GM18505 (cell line): ENCODE measurements at regions not wholly inside any gene's neighbourhood (a gene's known extent, or its start where the extent isn't known, plus 50 kb on each side); places are given as distances from the start of the nearest gene placed in this dataset.
A peak's percentile ranks its signal among the peaks of the same experiment; 100 is the strongest.

ENCODE experiments used
- ATAC-seq: cut with Tn5 transposase; IDR thresholded peaks from one replicate; pipeline ENCODE4 v1.9.1; 2021; ENCODE audit not compliant: unreplicated experiment
- POLR2A ChIP-seq: IDR thresholded peaks from 4 replicates; pipeline ENCODE4 v1.6.1; 2011; ENCODE audit warnings: borderline replicate concordance; ENCODE audit not compliant: insufficient read depth, insufficient read length; ENCODE audit errors: extremely low read depth

GRCh38 chrX:39551762-39552161 is 546.0 kb downstream of the BCOR start:
- TF ChIP-seq POLR2A: no peak
- ATAC-seq: no peak

DNA sequence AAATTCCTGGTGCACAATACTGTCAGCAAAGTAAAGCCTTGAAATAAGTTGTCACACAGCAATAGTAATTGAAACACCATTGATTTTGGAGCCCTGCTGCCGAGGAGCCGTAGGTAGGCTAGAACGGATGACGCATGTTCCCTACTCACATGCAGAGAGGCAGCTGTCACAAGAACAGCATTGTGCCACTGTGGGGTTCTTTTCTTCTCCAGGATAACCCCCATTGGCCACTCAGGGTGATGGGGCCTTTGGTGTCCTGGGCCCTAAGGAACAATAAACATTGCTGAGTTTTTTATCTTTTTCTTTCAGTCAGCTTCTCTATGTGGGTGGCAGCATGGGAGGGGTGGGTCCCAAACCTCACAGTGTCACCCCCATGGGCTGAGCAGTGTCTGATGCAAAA is 542.3 kb downstream of the BCOR start:
- no peak for ATAC-seq
- no peak for TF ChIP-seq POLR2A

DNA sequence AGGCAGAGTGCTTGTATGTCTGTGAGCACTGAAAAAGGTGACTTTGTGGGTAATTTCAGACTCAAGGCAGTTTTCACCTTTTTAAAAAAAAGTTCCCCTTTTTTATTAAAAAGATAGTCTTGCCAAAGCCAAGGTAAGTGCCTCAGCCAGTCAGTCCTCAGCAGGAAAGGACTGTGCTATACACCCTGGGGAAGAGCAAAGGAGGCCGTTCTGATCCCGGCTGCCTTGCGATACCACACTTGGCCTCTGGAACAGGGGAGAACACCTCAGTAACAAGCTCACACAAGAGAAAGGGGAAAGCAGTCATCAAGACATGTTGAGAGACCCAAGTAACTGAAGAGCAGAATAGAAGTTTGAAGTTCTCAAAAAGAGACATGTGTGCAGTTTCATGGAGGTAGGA is 541.7 kb downstream of the BCOR start:
- ATAC-seq: no peak
- TF ChIP-seq POLR2A: no peak

DNA sequence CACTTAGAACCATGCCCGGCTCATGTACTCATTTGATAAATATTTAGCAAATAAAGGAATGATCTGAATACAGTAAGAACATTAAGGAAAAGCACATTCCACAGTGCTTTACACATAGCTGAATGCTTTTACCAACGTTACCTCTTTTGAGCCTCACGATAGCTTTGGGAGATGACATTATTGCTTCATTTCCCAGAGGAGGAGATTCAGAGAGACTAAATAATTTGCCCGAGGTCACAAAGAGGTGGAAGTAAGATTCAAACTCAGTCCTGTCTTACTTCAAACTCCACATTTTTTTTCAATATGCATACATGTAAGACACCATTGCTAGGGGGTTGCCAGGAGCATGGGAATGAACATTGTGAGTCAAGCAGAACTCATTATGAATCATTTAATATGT is 538.5 kb downstream of the BCOR start:
- ATAC-seq: no peak
- no peak for TF ChIP-seq POLR2A

DNA sequence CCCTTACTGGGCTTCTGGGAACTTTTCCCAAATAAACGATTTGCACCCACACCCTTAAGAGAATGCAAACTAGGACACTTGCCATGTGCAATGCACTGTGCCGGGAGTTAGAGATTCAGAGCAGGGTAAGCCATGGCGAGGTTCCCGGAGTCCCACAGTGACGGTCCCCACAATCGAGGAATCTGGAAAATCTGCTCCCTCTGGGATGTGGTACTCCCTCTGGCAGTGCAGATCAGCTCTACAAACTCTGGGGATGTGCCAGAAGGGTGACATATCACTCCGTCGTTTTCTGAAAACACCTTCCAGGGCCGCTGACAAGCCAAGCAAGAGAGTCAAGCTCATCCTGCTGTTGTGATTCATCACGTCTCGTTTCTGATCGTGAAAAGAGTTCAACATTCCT is 537.5 kb downstream of the BCOR start:
- TF ChIP-seq POLR2A: no peak
- ATAC-seq: no peak

DNA sequence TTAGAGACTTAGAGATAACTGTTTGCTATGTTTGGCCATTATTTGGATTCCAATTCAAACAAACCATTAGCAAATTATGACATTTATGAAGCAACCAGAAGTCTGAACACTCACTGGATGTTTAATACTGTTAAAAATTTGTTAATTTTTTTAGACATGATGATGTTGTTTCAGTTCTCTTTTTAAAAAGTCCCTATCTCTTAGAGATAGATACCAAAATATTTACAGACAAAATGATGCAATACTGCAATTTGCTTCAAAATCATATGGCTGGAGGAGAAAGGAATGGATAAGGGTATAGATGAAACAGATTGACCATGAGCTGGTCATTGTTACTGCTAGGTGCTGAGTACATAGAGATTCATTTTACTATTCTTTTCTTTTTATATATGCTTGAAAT is 534.6 kb downstream of the BCOR start:
- ATAC-seq: no peak
- no peak for TF ChIP-seq POLR2A

DNA sequence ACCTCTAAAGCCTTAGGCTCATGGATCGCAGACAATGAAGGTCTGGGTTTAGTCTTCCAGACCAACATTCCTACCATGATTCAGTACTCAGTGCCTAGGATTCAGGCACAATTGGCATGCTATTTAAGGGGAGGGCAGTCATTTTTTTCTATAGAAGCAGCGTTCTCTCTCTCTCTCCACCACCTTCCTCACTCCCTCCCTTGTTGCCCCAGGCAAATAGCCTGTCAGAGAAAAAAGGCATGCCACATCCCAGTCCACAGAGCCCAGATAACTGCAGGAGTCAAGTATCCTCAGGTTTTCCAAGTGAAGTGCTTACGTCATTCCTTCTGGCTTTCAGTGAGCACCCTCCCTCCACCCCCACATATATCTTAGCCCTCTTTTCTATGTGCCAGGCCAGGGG is 533.0 kb downstream of the BCOR start:
- no peak for ATAC-seq
- no peak for TF ChIP-seq POLR2A

- no peak for ATAC-seq
- no peak for TF ChIP-seq POLR2A
Observed at GRCh38 chrX:39574178-39574577, 523.6 kb downstream of the BCOR start.

- no peak for ATAC-seq
- TF ChIP-seq POLR2A: no peak
Observed at GRCh38 chrX:39576041-39576872, 521.5 kb downstream of the BCOR start.

GRCh38 chrX:39577206-39577984 is 520.4 kb downstream of the BCOR start:
- no peak for ATAC-seq
- no peak for TF ChIP-seq POLR2A

- peak; percentile 95 for ATAC-seq
- no peak for TF ChIP-seq POLR2A
Observed at GRCh38 chrX:39577985-39578869, 519.5 kb downstream of the BCOR start.

- ATAC-seq: no peak
- TF ChIP-seq POLR2A: no peak
Observed at GRCh38 chrX:39580043-39580442, 517.7 kb downstream of the BCOR start.

DNA sequence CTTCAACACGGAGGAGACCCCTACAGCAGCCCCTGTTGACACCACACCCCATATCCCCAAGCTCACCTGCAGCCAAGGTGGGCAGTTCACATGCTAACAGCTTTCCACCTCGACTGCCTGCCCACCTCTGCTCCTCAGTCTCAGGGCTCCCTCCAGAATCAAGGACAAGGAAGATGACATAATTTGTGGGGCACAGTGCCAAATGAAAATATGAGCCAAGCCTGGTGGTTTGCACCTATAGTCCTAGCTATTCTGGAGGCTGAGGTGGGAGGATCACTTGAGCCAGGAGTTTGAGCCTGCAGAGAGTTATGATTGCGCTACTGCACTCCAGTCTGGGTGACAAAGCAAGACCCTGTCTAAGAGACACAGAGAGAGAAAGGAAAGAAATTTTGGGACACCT is 516.3 kb downstream of the BCOR start:
- ATAC-seq: no peak
- no peak for TF ChIP-seq POLR2A
